Right atrium auricular region (tissue), 2 donors: ENCODE measurements at regions not wholly inside any gene's neighbourhood (a gene's known extent, or its start where the extent isn't known, plus 50 kb on each side); places are given as distances from the start of the nearest gene placed in this dataset.
A peak's percentile ranks its signal among the peaks of the same experiment; 100 is the strongest.

ENCODE experiments used
- DNase-seq: peaks from one replicate; pipeline ENCODE4 v3.0.0-alpha.2; 2019; ENCODE audit warnings: low spot score
- H3K27ac ChIP-seq, 2 donors: fragments of 200-600 bp; sonication (generic); 1 replicate in 1 of 2; 2 replicates in 1 of 2; pipeline ENCODE4 v1.5.1; 2016 to 2019
- H3K27me3 ChIP-seq, 2 donors: fragments of 200-600 bp; sonication (generic); one replicate each; pipeline versions ENCODE4 v1.5.1 to v1.6.0; 2017 to 2019
- H3K36me3 ChIP-seq: fragments of 200-600 bp; sonication (generic); one replicate; pipeline ENCODE4 v1.5.1; 2016
- H3K4me1 ChIP-seq, 2 donors: fragments of 200-600 bp; sonication (generic); one replicate each; pipeline versions ENCODE4 v1.5.1 to v1.6.0; 2017 to 2019
- H3K4me3 ChIP-seq, 2 donors: fragments of 200-600 bp; sonication (generic); 1 replicate in 1 of 2; 2 replicates in 1 of 2; pipeline ENCODE4 v1.5.1; 2017 to 2019; ENCODE audit warnings: mild to moderate bottlenecking in 1 of 2, moderate library complexity in 1 of 2
- H3K9me3 ChIP-seq, 2 donors: fragments of 200-600 bp; sonication (generic); one replicate each; pipeline ENCODE4 v1.5.1; 2019
- CTCF ChIP-seq, 2 donors: fragments of 200-600 bp; sonication (generic); IDR thresholded peaks; one replicate each; pipeline ENCODE4 v1.5.1; 2019; ENCODE audit warnings: antibody characterized with exemption in 2 of 2

- Histone ChIP-seq H3K27ac (peak overlapping the region; percentile 70 to 87), H3K4me3 (no peak overlapping the region), H3K36me3 (no peaks in the 10 kb centered on the region), H3K9me3 (peaks cover 0 to 7% of the 10 kb centered on the region in 2 donors), H3K4me1 (peaks cover 0 to 34% of the 10 kb centered on the region in 2 donors), H3K27me3 (no peaks in the 10 kb centered on the region)
- no peak for DNase-seq
- TF ChIP-seq CTCF (IDR thresholded peaks at IDR 0.05) = no peak
These were observed 651.1 kb downstream of the ANKRD50 start for GRCh38 chr4:124061413-124061812.

- TF ChIP-seq CTCF (IDR thresholded peaks at IDR 0.05) = no peak
- DNase-seq = no peak
- no peak overlapping the region for H3K4me3 ChIP-seq
These were observed 647.1 kb downstream of the ANKRD50 start for GRCh38 chr4:124065422-124065821.

GRCh38 chr4:124065936-124066335, 646.6 kb downstream of the ANKRD50 start:
- TF ChIP-seq CTCF (IDR thresholded peaks at IDR 0.05) = no peak
- H3K36me3 ChIP-seq = no peaks in the 10 kb centered on the region
- H3K27ac ChIP-seq = no peak overlapping the region

More at GRCh38 chr4:124065422-124065821, 647.1 kb downstream of the ANKRD50 start:
- H3K36me3 ChIP-seq = no peaks in the 10 kb centered on the region
- no peaks in the 10 kb centered on the region for H3K27me3 ChIP-seq
- peaks cover 0 to 21% of the 10 kb centered on the region in 2 donors for H3K4me1 ChIP-seq
- H3K27ac ChIP-seq = no peak overlapping the region
- H3K9me3 ChIP-seq = peaks cover 2 to 15% of the 10 kb centered on the region in 2 donors

GRCh38 chr4:124066595-124066994, 645.9 kb downstream of the ANKRD50 start:
- peaks cover 9 to 26% of the 10 kb centered on the region in 2 donors for H3K9me3 ChIP-seq
- H3K27ac ChIP-seq = no peak overlapping the region
- H3K36me3 ChIP-seq = no peaks in the 10 kb centered on the region
- H3K27me3 ChIP-seq = no peaks in the 10 kb centered on the region
- TF ChIP-seq CTCF (IDR thresholded peaks at IDR 0.05) = no peak
- no peak for DNase-seq
- H3K4me1 ChIP-seq = peaks cover 0 to 9% of the 10 kb centered on the region in 2 donors
- H3K4me3 ChIP-seq = no peak overlapping the region

More at GRCh38 chr4:124065936-124066335, 646.6 kb downstream of the ANKRD50 start:
- Histone ChIP-seq H3K4me1 (peaks cover 0 to 15% of the 10 kb centered on the region in 2 donors), H3K4me3 (no peak overlapping the region), H3K9me3 (peaks cover 7 to 20% of the 10 kb centered on the region in 2 donors), H3K27me3 (no peaks in the 10 kb centered on the region)
- DNase-seq = no peak

GRCh38 chr4:124067046-124067445, 645.5 kb downstream of the ANKRD50 start:
- DNase-seq = no peak
- peaks cover 0 to 4% of the 10 kb centered on the region in 2 donors for H3K4me1 ChIP-seq
- no peak for TF ChIP-seq CTCF (IDR thresholded peaks at IDR 0.05)
- no peaks in the 10 kb centered on the region for H3K27me3 ChIP-seq
- H3K9me3 ChIP-seq = peaks cover 9 to 31% of the 10 kb centered on the region in 2 donors
- H3K36me3 ChIP-seq = no peaks in the 10 kb centered on the region
- H3K27ac ChIP-seq = no peak overlapping the region
- no peak overlapping the region for H3K4me3 ChIP-seq
